HT1080 (cell line): ENCODE measurements at regions not wholly inside any gene's neighbourhood (a gene's known extent, or its start where the extent isn't known, plus 50 kb on each side); places are given as distances from the start of the nearest gene placed in this dataset.
A peak's percentile ranks its signal among the peaks of the same experiment; 100 is the strongest.

Source experiments
- DNase-seq: peaks from one replicate; pipeline ENCODE4 v3.0.0-alpha.2; 2015; ENCODE audit warnings: low read depth

GRCh38 chr2:14684516-14684915 lies 52.0 kb downstream of the LRATD1 start:
- DNase-seq: no peak

GRCh38 chr2:14690926-14691325 lies 58.4 kb downstream of the LRATD1 start:
- no peak for DNase-seq

DNA sequence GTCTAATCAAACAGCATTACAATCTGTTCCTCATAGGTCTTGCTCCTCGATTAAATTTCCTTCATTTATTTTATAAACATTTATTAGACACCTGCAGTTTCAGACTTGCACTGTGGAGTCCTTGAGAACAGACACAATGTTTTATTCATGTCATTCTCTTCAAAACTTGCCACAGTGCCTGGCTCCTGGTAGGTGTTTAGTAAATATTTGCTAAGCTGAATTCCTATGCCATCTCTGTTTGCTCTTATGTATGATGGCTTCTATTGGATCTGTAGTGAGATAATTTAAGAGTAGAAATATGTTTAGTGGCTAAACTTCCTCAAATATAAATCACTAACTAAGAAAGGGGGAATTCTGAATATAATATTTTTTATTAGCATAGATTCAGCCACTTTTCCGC lies 61.4 kb downstream of the LRATD1 start:
- no peak for DNase-seq

- peak; percentile 81 for DNase-seq
Observed at GRCh38 chr2:14700753-14701152, 68.2 kb downstream of the LRATD1 start.

- no peak for DNase-seq
Observed at GRCh38 chr2:14702258-14702657, 69.7 kb downstream of the LRATD1 start.

- DNase-seq: no peak
Observed at GRCh38 chr2:14706201-14706600, 73.7 kb downstream of the LRATD1 start.

- no peak for DNase-seq
Observed at GRCh38 chr2:14712111-14712510, 79.6 kb downstream of the LRATD1 start.

DNA sequence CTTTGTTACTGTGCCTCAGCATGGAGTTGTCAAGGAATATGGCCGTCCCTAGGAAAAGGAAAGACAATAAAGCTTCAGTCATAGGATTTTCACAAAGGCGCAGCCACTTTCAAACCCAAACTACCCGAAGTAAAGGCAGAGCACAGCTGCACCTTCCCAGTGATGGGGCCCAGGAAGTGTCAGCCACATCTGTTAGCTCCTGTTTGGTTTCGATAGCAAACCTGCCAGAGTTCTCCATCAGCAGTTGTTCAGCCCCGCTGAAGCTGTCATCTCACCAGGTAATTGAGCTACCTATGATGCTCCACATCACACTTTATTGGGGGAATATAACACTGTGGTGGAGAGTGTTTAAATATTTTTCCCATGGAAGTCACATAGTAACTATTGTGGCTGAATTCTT lies 80.7 kb downstream of the LRATD1 start:
- DNase-seq: no peak

DNA sequence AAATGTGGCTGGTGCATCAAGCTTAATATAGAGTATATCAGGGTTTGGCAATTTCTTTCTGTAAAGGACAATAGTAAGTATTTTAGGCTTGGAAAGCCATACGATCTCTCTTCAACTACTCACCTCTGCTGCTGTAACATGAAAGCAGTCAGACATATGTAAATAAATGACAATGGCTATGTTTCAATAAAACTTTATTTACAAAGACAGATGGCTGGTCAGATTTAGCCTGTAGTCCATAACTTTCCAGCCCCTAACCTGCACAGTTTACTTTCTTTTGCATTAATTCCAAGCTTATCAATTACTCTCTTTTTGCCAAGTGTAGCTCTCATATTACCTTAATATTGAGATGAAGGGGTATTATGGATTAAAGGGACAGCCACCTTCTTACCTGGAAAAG lies 83.1 kb downstream of the LRATD1 start:
- DNase-seq: no peak

DNA sequence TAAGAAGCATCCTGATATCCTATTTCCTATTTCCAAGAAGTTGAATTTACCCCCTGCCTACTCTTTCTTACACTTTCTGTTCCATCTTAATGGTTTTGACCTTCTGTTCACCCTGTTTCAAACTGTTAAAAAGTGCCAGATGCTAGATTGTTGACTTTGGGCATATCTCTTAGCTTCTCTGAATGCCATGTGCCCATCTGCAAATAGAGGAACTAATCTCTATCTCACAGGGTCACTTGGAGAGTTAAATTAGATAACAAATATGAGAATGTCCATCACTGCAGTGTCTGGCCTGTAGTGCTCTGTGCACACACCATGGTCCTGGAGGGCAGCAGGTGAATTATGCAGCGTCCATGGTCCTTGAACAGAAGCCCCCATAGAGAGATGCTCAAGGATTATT lies 83.8 kb downstream of the LRATD1 start:
- DNase-seq: no peak

DNA sequence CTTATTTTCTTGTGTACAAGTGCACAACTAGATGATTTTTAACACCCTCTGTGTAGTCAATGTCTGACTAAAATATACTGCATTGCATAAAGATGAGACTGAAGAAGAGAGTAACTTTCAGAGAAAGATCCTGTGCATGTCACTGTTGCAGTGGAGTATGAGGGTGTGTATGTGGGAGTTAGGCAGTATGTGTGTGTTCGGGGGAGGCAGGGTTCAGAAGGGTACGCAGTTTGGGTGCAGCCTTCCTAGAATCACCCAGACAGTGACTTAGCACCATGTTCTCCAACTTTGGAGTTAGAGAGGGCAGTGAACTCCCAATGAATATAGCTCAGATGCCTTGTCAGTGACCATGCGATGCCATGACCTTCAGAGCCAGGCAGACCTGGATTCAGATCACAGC lies 84.6 kb downstream of the LRATD1 start:
- DNase-seq: no peak

DNA sequence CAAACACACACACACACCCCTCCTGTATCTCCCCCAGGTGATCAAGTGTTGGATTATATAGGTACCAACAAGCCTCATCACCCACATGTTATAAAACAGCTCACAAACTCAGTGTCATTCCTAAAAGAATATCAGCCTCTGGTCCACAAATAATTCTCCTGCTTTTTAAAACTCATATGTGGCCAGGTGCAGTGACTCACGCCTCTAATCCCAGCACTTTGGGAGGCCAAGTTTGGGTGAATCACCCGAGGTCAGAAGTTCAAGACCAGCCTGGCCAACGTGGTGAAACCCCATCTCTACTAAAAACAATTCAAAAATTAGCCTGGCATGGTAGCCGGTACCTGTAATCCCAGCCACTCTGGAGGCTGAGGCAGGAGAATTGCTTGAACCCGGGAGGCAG lies 87.8 kb downstream of the LRATD1 start:
- DNase-seq: peak; percentile 78

DNA sequence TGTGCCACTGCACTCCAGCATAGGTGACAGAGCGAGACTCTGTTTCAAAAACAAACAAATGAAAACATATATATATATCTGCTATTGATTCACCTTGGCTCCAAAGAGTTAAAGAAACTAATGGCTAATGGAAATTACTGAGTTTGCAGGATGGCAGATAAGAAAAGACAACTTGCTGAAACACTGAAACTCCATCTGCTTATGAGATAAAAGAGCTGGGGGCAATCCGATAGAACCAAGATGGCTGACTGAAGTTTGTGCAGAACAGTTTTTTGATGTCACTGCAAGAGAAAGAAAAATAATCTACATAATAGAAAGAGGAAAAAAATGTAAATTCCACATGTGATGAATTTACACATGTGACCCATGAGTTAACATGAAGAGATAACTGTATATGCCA lies 88.2 kb downstream of the LRATD1 start:
- DNase-seq: no peak

GRCh38 chr2:14722904-14723570 lies 90.5 kb downstream of the LRATD1 start:
- peak; percentile 40 for DNase-seq

GRCh38 chr2:14723684-14724083 lies 91.2 kb downstream of the LRATD1 start:
- DNase-seq: no peak

- no peak for DNase-seq
Observed at GRCh38 chr2:14735696-14736095, 103.2 kb downstream of the LRATD1 start.

DNA sequence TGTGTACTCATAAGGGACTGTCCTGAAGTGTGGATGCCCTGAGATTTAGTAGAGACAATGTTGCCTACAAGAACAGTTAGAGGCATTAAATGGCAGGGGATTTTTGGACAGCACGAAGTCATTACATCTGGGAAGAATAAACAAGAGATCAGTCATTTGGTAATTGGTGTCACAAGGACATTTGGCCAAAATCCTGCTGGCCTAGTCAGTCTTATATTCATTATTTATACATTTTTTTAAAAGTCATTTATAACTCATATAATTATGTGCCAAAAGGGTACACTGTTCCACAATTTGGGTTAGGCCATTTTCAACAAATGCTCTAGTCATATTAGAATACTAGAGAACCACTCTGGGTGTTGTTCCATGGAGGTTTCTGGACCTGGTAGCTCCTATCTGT lies 104.7 kb downstream of the LRATD1 start:
- DNase-seq: no peak

DNA sequence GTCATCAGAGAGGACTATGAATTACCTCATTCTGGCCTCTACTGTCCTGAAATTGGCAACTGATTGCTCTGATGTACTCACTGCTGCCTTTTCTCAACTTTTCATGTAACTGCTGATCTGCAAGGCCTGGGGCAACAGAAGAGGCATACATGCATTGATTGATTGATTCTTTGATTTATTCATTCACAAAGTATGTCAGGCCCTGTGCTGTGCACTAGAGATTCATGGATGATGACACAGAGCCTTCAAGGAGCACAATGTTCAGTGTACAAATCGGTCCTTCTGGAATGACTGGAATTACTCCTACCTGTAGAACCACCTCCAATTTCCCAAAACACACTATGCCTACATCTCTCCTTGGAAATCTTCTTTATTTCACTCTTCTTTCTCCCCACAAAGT lies 111.3 kb downstream of the LRATD1 start:
- DNase-seq: no peak

DNA sequence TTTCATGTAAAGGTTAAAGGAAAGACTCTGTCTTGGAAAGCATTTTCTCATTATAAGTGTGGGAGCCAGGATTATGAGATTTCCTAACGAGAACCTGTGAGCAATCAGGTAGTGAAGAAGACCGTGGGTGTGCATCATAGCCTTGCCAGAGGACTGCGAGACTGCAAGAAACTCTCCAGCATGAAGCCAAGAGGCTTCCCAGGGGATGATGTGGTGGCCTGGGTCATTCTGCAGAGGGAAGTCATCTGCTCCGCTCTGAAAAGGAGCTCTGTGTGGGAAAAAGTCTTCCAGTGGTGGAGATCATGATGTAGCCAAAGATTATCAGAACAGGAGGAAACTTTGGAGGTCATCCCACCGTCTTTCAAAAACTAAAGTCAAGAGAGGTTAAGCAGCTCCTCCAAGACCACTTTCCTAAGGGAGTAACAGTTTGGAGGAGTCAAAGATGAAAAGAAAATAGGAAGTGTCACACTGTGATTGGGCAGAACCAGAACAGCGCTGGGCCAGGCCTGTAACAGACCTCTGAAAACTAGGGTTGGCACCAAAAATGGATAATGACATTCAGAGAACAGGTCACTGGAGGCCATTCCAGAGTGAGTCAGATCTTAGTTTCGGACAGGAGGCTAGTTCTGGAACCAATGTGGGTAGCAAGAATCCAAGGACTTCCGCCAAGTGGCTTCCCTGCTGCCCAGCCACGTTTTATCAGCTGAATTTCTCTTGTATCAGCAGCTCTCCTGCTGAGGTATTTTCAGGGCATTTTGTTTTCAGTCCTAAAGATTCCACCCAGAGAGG lies 113.0 kb downstream of the LRATD1 start:
- DNase-seq: peak; percentile 16

- no peak for DNase-seq
Observed at GRCh38 chr2:14746133-14746532, 113.6 kb downstream of the LRATD1 start.

- DNase-seq: no peak
Observed at GRCh38 chr2:14747447-14747846, 114.9 kb downstream of the LRATD1 start.

GRCh38 chr2:14749884-14750283 lies 117.4 kb downstream of the LRATD1 start:
- DNase-seq: no peak

DNA sequence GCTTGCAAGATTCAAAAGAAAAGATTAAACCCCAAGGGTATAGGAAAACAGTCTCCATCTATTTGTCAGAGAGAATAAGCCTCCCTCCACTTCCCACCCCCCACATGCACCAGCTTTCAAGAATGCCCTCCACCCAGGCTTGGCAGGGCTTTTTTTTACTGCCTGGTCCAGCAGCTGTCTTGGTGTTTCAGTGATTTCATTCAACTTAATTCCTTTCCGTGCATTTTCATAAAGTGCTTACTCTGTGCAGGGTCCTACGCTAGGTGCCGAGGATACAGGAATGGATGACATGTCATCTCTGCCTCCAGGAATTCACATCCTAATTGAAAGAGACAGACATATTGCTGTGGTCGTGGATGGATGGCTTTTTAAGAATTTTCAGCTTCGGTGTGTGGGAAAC lies 117.9 kb downstream of the LRATD1 start:
- no peak for DNase-seq
